Fibroblast of gingiva (primary cell): ENCODE measurements at regions not wholly inside any gene's neighbourhood (a gene's known extent, or its start where the extent isn't known, plus 50 kb on each side); places are given as distances from the start of the nearest gene placed in this dataset.

Experiments
- DNase-seq: peaks from one replicate; pipeline ENCODE4 v3.0.0-alpha.2; 2011; ENCODE audit warnings: low read depth

DNA sequence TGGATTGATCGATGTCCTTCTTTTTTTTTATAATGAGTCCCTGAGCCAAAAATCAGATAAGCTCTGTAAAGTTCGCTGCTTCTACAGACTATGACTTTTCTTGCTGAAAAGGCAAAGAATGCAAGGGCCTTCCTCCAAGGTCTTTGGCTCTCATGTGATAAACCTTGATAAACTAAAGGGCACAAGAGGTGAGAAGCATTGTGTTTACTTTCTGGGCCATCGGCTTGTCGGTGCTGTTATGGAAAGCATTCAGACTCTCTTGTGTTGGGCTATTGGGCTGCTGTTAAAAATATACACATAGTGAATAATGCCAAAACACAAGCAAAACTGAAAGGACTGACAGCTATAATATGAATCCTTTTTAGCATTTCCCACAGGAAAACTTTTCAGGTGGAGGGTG is 472.4 kb upstream of the SPHKAP start:
- no peak for DNase-seq

DNA sequence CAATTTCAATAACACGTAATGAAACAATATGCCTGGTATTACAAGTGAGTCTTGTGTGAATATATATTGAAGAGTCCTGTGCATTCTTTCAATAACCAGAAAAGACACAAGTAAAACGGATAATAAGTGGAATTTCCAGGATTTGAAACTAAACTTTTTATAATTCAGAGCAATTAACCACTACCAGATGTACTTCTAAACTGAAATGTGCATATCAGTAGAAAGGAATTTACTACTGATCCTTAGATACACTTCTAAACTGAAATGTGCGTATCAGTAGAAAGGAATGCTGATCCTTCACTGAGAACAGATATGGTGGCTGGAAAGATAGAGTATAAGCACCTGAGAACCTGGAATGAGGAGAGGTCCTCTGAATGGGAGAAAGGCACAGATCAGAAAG is 470.9 kb upstream of the SPHKAP start:
- no peak for DNase-seq

DNA sequence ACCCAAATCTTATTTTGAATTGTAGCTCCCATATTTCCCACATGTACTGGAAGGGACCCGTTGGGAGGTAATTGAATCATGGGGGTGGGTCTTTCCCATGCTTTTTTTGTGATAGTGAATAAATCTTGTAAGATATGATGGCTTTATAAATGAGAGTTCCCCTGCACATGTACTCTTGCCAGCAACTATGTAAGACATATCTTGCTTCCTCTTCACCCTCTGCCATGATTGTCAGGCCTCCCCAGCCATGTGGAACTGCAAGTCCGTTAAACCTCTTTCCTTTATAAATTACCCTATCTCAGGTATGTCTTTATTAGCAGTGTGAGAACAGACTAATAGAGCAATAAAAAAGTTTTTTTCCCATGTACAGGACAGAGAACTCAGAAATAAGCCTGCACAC is 468.4 kb upstream of the SPHKAP start:
- no peak for DNase-seq

DNA sequence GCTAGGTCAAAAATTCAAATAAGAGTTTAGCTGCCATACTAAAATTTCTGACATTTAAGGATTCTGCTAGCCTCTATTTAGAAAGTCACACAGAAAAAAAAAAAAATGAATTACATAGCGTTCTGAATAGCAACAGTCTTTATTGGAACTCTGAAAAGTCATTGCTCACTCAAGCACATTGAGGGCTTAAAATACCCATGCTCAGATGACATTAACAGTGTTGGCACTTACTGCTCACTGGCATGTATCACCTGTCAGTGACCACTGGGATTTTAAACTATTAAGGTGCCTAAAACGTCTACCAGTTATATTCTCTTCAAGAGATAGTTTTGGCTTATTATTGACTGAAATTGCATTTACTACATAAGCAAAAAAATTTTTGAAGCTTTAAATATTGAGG is 468.0 kb upstream of the SPHKAP start:
- no peak for DNase-seq

DNA sequence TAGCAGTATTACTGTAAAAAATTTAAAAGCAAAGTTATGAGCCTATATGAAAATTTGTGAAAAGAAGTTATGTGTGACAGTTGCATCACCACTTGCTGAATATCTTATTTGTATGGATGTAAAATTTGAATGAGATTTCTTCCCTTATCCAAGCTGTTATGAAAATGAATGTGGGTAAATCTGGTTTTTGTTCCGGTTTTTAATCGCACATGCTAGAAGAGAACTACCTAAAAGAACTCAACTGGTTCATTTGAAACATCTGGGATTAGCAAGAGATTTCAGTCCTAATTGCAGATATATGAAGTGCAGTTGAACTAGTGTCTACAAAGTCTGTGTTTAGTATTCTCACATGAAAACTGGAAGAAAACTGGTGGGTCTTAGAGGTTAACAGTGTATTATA is 467.1 kb upstream of the SPHKAP start:
- no peak for DNase-seq

DNA sequence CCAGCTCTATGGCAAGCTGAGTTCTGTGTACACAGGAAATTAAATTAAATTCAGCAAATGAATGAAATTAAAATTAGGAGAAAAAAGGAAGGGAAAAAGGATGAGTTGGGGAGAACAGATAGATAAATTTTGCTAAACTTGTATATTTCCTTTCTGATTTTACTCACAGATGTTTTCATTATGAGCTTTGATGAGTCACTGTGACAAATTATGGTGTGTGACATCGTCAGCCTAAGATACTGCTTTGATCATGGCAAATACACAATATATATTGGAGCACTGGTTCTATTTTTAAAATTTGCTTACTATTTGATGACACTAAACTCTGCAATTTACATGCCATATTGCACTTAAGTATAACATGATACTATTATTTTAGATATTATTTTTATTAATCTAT is 464.6 kb upstream of the SPHKAP start:
- DNase-seq: peak; percentile 13

DNA sequence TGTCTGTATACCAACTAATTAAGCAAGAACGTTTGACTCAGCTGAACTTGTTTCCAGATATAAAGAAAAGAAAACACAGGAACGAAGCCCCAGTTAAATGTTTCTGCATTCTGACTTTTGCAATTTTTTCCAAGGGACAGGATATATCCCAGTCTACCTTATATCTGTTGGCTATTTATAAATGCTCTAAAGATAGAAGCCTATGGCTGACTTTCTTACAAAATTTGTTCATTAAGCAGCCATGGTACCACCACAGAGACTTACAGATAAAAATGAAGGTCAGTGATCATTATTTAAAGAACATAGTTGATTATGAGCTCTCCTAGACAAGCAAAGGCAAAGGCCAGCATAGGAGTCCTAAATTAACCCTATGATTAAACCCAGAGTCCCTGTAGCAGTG is 462.7 kb upstream of the SPHKAP start:
- DNase-seq: no peak

DNA sequence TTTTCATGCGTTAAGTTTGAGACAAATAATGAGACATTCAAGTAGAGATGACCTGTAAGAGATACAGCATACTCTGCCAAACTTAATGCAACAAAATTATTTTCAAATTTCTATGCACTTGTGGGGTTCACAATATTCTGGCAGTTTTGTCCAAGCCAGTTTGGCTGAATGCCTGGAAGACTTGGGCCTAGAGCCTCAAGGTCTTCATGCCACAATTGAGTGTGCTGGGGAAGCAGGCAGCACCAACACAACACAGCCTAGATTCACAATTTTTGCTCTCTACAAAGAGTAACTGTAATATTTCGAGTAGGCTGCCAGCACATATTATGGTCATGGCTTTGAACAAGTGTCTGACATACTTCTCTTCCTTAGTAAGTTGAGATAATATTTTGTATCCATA is 461.4 kb upstream of the SPHKAP start:
- no peak for DNase-seq

DNA sequence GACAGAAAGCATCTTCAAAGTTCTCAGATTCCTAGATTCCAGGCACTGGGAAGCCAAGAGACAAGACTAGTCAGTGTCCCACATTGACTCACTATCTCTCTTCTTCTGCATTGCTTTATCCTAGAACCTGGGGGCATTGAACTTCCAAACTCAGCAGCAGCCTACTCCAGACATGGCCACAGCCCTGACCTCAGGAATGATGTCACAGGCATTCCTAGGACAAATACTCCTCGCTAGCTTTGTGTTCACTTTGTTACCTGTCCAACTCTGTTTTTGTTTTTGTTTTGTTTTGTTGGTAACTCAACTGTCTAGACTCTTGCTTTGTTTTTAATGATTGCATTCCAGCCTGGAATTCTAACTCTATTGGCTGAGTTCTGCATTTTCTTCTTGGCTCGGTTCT is 449.3 kb upstream of the SPHKAP start:
- no peak for DNase-seq

DNA sequence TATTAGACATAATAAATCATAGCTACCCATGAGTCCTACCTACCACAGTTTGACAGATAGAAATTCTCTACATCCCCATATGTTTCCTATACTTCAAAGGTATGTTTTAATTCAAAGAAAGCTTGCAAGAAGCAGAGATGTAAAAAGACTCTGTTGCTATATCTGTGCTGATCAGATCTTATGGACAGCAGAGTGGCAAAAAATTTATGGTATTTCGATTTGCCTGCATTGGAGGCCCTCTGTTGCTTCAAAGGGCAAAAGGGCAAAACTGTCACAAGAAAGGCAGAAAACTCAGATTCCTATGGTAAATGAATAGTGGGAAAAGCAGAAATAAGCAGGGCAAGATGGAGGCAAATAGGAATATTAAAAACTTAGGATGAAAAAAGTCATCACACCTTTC is 447.8 kb upstream of the SPHKAP start:
- no peak for DNase-seq

DNA sequence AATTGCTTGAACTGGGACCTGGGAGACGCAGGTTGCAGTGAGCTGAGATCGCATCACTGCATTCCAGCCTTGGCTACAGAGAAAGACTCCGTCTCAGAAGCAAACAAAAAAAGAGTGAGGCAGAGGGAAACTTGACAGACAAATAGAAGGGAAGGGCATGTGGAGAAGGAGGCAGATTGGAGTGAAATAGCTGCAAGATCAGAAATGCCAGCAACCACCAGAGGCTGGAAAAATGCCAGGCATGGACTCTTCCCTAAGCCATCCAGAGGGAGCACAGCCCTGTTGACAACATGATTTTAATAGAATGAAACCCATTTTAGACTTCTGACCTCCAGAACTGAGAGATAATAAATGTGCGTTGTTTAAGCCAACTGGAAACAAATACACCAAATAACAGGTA is 447.2 kb upstream of the SPHKAP start:
- DNase-seq: no peak

DNA sequence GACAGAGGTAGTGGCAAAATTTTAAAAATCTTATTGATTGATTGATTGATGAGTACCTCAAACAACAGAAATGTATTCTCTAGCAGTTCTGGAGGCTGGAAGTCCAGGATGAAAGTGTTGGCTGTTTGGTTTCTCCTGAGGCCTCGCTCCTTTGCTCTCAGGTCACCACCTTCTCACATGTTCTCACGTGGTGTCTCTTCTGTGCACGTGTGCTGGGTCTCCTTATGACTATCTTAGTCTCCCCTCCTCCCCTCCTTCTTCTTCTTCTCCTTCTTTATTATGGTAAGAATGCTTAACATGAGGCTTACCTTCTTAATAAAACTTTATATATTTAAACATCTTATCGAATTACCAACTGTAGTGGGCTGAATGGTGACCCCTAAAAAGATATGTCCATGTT is 446.0 kb upstream of the SPHKAP start:
- no peak for DNase-seq

DNA sequence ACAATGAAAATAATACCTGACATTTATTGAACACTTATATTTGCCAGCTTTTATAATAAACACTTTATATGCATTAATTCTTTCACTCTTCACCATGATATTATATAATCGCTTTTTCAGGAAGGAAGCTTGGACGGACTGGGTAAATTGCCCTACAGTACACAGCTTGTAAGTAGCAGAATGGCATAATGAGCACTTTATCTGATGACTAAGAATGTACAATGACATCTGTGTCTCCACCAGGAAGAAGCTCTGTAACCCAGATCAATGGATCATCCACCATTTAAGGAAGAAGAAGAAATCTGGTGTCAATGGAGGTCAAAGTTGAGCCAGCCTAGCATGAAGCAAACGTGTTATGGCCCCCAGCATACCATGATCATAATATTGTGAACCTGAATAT is 444.0 kb upstream of the SPHKAP start:
- no peak for DNase-seq

DNA sequence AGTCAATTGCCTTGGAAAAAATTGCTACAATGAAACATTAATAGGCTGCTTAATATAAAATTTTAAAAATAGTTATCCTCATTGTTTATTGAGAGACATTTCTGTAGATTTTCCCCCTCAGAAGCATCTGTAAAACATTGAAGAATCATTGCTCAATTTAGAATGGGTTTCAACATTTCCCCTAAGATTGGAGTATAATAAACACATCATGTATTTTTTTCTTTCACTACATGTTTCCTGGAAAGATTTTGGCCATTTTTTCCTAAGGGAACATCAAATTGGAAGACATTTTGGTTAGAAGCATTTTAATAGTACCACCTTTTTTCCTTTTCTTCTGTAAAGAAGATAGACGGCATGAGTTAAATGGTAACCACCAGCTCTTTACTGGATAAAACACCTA is 443.2 kb upstream of the SPHKAP start:
- DNase-seq: peak; percentile 42

DNA sequence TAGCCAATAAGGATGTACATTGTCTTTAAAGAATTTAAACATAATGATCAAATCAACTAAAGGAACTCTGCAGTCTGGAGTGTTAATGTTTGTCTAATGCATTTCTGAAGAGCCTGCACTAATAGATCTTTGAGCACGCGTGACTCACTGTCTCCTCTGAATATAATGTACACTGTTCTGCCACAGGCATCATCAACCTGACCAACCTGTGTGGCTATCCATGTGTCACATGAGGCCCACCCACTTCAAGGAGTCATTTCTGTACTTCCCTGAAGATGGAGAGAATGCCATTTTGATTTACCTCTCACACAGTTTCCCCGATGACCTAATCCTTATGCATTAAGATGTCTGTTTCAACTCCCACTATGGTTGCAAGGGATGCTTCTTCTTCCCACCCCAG is 434.0 kb upstream of the SPHKAP start:
- DNase-seq: no peak

DNA sequence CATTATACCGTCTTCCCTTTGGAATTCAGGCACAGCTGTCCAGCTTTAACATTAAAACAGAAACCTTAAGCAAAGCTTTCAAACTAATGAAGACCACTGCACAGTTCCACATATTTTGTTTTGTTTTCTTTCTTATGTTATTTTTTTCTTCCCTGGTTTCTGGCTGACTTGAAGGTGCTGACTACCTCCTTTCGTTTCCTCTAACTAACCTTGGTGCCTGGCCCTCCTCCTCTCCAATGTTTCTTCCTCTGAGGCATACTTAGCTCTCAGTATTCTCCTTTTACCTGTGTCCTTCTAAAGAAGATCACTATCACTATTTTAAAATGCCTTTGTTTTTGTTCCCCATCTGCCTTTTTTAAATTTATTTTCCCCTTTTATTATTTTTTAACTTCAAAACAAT is 433.3 kb upstream of the SPHKAP start:
- DNase-seq: no peak

DNA sequence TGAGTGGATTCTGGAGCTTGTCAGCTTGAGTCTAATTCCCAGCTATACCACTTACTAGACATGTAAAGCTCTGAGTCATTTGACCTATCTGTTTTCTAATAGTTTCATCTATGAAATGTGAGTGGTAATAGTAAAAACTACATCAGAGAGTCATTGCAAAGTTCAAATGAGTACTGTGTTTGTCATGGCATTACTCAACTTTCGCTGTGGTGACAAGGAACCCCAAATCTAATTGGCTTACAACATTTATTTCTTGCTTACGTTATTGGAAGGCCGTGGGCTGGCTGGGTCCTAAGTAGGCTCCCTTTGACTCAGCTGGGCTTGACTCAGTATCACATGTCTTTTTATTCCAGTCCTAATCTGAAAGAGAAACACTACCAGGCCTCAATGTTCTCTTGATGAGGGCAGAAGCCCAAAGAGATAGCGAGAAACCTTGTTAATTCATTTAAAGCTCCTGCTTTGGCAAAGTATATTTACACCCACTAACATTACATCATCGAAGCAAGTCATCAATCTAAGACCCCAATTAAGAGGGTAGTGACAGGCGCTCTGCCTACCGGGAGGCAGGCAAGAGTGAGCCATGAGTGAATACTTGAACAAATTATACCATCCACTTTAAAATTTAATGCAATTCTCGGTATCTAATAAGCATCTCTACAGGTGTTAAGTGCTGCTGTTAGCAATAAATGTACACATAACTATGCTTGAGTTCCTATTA is 431.8 kb upstream of the SPHKAP start:
- DNase-seq: peak; percentile 88

DNA sequence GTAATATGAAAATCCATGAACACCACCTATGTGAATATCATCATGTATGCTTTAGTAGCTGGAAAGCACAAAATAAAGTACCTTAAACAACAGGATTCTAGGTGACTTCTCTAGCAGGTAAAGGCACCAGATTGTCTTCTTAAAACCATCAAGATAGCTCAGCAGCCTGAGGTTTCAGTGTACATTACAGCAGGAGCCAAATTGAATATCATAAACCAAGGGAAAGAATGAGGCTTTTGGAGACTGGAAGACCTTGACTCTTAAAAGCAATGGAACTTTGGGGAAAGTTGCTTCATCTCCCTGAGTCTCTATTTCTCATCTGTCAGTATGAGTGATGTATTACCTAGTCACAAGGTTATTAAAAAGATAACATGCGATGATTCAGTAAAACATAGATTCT is 429.7 kb upstream of the SPHKAP start:
- no peak for DNase-seq

DNA sequence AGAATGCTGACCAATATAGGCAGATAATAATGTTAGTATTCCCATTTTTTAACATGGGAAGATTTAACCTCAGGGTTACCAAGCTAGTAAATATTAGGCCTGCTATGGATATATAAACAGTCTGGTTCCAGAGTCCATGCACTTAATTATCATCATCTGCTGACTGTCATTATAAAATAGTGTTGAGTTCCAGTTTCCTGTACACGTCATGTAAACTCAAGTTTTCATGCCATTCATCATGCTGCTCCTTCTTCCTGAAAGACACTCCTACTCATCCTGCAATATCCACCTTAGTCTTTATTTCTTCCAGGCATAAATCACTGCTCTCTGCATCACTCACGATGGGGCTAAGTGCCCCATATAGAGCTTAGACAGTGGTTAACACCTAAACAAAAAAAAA is 420.8 kb upstream of the SPHKAP start:
- peak; percentile 4 for DNase-seq

DNA sequence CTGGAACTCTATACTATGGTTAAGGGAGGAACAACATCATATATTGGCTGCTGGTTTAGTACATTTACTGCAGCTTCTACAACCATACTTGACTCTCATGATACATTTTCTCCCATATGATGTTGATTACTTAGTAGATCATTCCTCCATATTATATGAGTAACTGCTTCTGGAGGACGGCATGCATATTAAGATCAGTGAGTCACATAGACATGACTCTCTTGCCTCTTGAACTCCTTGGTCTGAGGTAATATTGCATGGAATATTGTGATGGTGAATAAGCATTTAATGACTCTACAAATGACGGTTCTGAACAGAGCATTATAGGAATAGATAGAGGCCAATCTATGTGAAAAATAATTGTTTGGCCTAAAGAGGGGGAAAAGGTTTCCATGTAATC is 418.8 kb upstream of the SPHKAP start:
- DNase-seq: peak; percentile 82

DNA sequence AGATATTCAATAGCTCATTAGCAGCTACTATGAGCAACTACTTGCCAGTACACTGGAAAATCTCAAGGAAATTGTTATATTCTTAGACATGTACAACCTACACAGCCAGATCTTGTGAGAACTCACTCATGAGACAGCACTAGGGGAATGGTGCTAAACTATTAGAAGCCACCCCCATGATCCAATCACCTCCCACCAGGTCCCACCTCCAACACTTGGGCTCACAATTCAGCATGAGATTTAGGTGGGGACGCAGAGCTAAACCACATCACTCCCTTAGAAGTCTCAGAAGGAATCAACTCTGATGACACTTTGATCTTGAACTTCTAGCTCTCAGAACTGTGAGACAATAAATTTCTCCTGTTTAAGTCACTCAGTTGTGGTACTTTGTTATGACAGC is 418.3 kb upstream of the SPHKAP start:
- no peak for DNase-seq

DNA sequence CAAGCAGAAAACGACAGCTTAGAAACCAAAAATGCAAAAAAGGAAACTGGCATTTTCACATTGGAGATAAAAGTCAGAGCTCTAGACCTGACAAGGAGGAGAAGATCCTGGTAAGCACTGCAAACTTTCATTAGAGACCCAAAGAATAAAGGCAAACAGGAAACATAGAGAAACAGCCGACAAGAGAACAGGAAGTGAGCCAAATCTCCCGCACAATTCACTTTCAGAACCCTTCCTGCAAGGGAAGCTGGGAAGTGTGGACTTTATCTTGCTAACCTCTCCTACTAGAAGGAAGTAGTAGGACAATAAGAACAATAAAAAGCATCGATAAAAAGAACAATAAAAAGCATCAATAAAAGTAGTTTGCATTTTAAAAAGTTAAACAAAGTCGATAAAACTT is 417.8 kb upstream of the SPHKAP start:
- no peak for DNase-seq

DNA sequence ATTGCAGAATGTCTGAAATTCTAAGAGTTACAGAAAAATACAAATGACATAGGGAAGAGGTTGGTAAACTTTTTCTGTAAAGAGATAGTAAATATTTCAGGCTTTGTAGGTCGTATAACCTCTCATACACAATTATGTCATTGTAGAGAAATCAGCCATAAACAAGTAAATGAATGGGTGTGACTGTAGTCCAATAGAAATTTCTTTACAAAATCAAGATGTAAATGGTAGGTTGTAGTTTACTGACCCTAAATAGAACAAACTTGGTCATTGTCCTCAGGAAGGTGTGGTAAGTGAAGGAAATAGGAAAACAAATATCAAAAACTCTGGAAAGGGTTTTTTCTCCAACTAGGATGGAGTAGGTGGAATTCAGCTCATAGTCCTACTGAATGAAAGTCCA is 415.5 kb upstream of the SPHKAP start:
- DNase-seq: no peak

DNA sequence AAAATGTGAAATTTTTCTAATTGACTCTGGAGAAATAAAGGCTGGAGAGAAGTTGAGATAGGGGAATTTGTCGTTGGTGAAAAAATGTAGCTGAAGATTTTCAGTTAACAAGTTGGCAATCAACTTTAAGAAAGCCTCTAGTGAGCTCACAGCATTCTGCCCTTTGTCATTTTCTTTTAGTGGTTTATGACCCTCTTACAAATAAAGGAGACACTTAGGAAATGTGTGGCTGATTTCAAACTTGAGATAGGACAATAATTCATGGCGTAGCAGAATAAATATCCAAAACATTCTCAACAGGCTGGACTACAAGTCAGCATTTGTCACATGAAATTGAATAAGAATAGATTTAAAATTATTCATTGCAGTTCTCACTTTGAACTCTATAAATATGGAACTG is 412.5 kb upstream of the SPHKAP start:
- DNase-seq: no peak

DNA sequence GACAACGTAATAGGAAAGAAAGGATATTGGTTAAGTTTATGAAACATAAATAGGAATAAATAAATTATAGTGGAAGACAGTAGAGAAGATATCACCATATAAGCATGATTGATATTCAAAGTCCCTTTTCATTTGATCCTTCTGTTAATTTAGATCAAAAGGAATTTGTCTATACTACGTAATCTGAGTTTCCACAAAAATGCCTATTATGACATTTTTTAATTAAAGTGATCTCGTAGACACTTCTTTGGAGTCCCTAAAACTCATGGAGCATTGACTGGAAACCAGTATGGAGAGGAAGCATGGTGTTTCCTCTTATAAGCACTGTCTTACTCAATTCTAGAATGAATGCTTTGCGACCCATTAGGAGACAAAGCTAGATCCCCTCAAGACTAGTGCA is 411.4 kb upstream of the SPHKAP start:
- no peak for DNase-seq
